IPS-11a (cell line): ENCODE measurements at regions not wholly inside any gene's neighbourhood (a gene's known extent, or its start where the extent isn't known, plus 50 kb on each side); places are given as distances from the start of the nearest gene placed in this dataset.
"Not testable (repeated sequence)": the region's sequence is repeated elsewhere in the genome, so short reads cannot be mapped to it uniquely, and the experiment has no call there.

Source experiments
- H3K4me3 ChIP-seq: one replicate; pipeline ENCODE4 v1.5.1; 2013; ENCODE audit warnings: low read depth, low read length, control low read depth

GRCh38 chr3:40695848-40696247, 171.1 kb downstream of the ZNF621 start:
- no peak overlapping the region for H3K4me3 ChIP-seq

- not testable (repeated sequence) for H3K4me3 ChIP-seq
Observed at GRCh38 chr3:40698611-40699010, 173.9 kb downstream of the ZNF621 start.

GRCh38 chr3:40701016-40701588, 176.3 kb downstream of the ZNF621 start:
- H3K4me3 ChIP-seq = no peak overlapping the region

GRCh38 chr3:40704224-40704623, 179.5 kb downstream of the ZNF621 start:
- H3K4me3 ChIP-seq = no peak overlapping the region

- H3K4me3 ChIP-seq = no peak overlapping the region
Observed at GRCh38 chr3:40705663-40706062, 180.9 kb downstream of the ZNF621 start.

- H3K4me3 ChIP-seq = no peak overlapping the region
Observed at GRCh38 chr3:40713306-40713705, 188.5 kb downstream of the ZNF621 start.

GRCh38 chr3:40713795-40714194, 189.0 kb downstream of the ZNF621 start:
- H3K4me3 ChIP-seq = no peak overlapping the region

GRCh38 chr3:40714771-40715345, 190.1 kb downstream of the ZNF621 start:
- no peak overlapping the region for H3K4me3 ChIP-seq

- H3K4me3 ChIP-seq = no peak overlapping the region
Observed at GRCh38 chr3:40715551-40715950, 190.8 kb downstream of the ZNF621 start.

- H3K4me3 ChIP-seq = no peak overlapping the region
Observed at GRCh38 chr3:40717471-40717870, 192.7 kb downstream of the ZNF621 start.

GRCh38 chr3:40718209-40718608, 193.4 kb downstream of the ZNF621 start:
- H3K4me3 ChIP-seq = no peak overlapping the region

- no peak overlapping the region for H3K4me3 ChIP-seq
Observed at GRCh38 chr3:40718681-40719080, 193.9 kb downstream of the ZNF621 start.

- no peak overlapping the region for H3K4me3 ChIP-seq
Observed at GRCh38 chr3:40719660-40720287, 195.0 kb downstream of the ZNF621 start.

GRCh38 chr3:40720341-40720740, 195.6 kb downstream of the ZNF621 start:
- H3K4me3 ChIP-seq = no peak overlapping the region

- H3K4me3 ChIP-seq = no peak overlapping the region
Observed at GRCh38 chr3:40720863-40721262, 196.1 kb downstream of the ZNF621 start.

GRCh38 chr3:40723083-40723660, 198.4 kb downstream of the ZNF621 start:
- no peak overlapping the region for H3K4me3 ChIP-seq

- H3K4me3 ChIP-seq = no peak overlapping the region
Observed at GRCh38 chr3:40725031-40725430, 200.3 kb downstream of the ZNF621 start.

GRCh38 chr3:40731445-40731844, 206.7 kb downstream of the ZNF621 start:
- H3K4me3 ChIP-seq = no peak overlapping the region

GRCh38 chr3:40736943-40737342, 212.2 kb downstream of the ZNF621 start:
- H3K4me3 ChIP-seq = no peak overlapping the region

- no peak overlapping the region for H3K4me3 ChIP-seq
Observed at GRCh38 chr3:40737343-40737742, 212.6 kb downstream of the ZNF621 start.

GRCh38 chr3:40739971-40740370, 215.2 kb downstream of the ZNF621 start:
- no peak overlapping the region for H3K4me3 ChIP-seq

- no peak overlapping the region for H3K4me3 ChIP-seq
Observed at GRCh38 chr3:40741729-40742128, 217.0 kb downstream of the ZNF621 start.
